ENCODE measurements at regions not wholly inside any gene's neighbourhood (a gene's known extent, or its start where the extent isn't known, plus 50 kb on each side); places are given as distances from the start of the nearest gene placed in this dataset.

DNA sequence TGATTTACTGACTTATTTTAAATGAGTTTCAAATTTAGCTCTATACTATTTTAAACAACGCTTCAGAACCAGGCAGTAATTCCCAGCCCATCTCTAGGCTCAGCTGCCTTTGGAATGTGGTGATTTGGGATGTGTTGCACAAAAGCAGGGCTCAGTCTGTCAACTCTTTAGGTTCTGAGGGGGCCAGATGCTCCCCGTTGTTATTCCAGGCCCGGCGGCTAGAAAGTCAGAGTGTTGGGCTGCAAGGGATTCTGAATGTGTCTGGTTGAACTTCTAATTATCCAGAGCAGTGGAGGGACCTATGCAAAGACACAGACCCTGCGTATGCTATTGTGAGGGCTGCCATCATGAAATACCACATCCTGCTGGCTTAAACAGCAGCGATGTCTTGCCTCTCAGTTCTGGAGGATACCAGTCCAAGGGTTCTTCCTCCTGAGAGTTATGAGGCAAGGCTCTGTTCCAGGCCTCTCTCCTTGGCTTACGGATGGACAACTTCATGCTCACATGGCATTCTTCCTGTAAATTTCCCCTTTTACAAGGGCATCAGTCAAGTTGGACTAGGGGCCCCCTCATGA lies 123.2 kb upstream of the TRIM2 start:
- H3K36me3 ChIP-seq (ENCODE audit: control insufficient read depth in 4 of 4, insufficient read depth in 4 of 4, low read length in 4 of 4), result no peaks in the 10 kb centered on the region
- peaks cover 0 to 13% (median 0%) of the 10 kb centered on the region in 5 donors for H3K4me1 ChIP-seq (ENCODE audit: control insufficient read depth in 5 of 5, insufficient read depth in 5 of 5, low read length in 5 of 5)
- H3K27me3 ChIP-seq (ENCODE audit: control insufficient read depth in 3 of 3, insufficient read depth in 3 of 3, low read length in 2 of 3), result no peaks in the 10 kb centered on the region
- WGBS, 2 donors, result 88 to 93% methylated on average over 7 of the region's 7 CpGs
- DNase-seq, result no peak
- no peak overlapping the region for H3K4me3 ChIP-seq
- TF ChIP-seq, protein P1, sequence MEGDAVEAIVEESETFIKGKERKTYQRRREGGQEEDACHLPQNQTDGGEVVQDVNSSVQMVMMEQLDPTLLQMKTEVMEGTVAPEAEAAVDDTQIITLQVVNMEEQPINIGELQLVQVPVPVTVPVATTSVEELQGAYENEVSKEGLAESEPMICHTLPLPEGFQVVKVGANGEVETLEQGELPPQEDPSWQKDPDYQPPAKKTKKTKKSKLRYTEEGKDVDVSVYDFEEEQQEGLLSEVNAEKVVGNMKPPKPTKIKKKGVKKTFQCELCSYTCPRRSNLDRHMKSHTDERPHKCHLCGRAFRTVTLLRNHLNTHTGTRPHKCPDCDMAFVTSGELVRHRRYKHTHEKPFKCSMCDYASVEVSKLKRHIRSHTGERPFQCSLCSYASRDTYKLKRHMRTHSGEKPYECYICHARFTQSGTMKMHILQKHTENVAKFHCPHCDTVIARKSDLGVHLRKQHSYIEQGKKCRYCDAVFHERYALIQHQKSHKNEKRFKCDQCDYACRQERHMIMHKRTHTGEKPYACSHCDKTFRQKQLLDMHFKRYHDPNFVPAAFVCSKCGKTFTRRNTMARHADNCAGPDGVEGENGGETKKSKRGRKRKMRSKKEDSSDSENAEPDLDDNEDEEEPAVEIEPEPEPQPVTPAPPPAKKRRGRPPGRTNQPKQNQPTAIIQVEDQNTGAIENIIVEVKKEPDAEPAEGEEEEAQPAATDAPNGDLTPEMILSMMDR (IDR thresholded peaks at IDR 0.05; ENCODE audit: control extremely low read depth, extremely low read depth), result no peak
- no peak overlapping the region for H3K9ac ChIP-seq (ENCODE audit: insufficient read depth in 1 of 2, low read length in 2 of 2)
- H3K9me3 ChIP-seq (ENCODE audit: control insufficient read depth in 4 of 4, insufficient read depth in 3 of 4, low read length in 3 of 4), result no peaks in the 10 kb centered on the region
- H3K27ac ChIP-seq (ENCODE audit: low read depth in 1 of 2, low read length in 1 of 2), result no peak overlapping the region
- ATAC-seq (ENCODE audit: insufficient read depth, low FRiP score), result no peak

DNA sequence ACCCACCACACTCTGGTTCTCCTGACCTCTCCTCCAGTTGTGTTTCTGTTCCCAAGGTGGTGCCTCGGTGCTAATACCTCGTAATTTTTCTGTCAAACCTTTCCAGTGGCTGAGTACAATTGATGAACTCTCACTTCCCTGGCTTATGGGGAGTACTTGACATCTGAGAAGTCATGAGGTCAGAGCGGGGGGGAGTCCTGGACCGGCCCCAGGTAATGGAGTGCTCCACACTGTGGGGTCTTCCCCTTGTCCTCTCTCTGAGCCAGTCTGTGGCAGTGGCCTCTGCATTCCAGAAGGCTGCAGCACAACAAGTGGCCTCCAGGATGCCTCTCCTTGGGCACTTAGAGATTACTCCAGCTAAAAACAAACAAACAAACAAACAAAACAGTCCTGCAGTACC lies 122.5 kb upstream of the TRIM2 start:
- DNase-seq (no peak), ATAC-seq (ENCODE audit: insufficient read depth, low FRiP score) (no peak)
- TF ChIP-seq, protein P1 (IDR thresholded peaks at IDR 0.05; ENCODE audit: control extremely low read depth, extremely low read depth), result no peak
- no peaks in the 10 kb centered on the region for H3K27me3 ChIP-seq (ENCODE audit: control insufficient read depth in 3 of 3, insufficient read depth in 3 of 3, low read length in 2 of 3)
- H3K4me3 ChIP-seq, result no peak overlapping the region
- H3K9ac ChIP-seq (ENCODE audit: insufficient read depth in 1 of 2, low read length in 2 of 2), result no peak overlapping the region
- H3K36me3 ChIP-seq (ENCODE audit: control insufficient read depth in 4 of 4, insufficient read depth in 4 of 4, low read length in 4 of 4), result no peaks in the 10 kb centered on the region
- H3K9me3 ChIP-seq (ENCODE audit: control insufficient read depth in 4 of 4, insufficient read depth in 3 of 4, low read length in 3 of 4), result no peaks in the 10 kb centered on the region
- H3K27ac ChIP-seq (ENCODE audit: low read depth in 1 of 2, low read length in 1 of 2), result no peak overlapping the region
- H3K4me1 ChIP-seq (ENCODE audit: control insufficient read depth in 5 of 5, insufficient read depth in 5 of 5, low read length in 5 of 5), result peaks cover 0 to 13% (median 0%) of the 10 kb centered on the region in 5 donors
- 92 to 93% methylated on average over 4 of the region's 4 CpGs for WGBS, 2 donors

DNA sequence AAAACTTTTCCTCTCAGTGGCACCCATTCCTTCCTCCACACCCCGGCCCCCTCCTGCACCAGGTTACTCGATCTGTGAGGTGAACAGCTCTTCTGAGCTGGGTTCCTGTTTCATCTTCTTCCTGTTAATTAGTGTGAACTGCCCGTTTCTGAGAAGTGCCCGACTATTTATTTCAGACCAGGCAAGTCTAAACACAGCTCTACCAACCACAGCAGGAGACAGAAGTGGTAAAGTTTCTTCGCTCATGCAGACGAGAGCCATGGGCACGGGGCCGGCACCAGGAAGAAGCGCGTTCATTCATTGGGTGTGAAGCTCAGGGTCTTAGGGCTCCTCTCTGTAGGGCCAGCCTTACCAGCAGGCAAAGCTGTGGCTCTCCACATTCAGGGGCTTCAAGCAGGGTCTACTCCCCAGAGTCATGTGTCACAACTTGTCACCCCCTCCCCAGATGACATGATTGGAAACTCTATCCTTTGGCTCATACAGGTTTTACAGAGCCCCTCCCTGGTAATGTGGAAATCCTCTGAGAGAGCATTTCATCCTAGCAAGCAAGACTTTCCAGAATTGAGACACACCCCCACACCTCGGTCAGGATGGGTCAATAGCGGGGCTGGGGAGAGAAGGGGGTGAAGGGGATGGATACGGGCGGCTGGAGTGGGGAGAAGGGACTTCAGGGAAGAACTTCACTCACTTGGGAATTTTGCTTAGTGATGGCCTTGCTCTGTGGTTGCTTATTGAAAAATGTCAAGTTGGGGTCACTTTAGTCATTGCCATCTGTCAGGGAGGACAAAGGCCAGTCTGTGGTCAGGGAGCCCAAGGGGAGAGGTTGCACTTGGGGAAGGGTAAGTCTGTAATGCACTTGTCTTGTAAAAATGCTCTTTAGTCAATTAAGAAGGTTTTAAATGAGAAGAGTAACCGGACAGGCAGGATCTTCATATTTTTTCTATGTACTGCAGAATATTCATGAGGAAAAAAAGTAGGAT lies 121.6 kb upstream of the TRIM2 start:
- H3K27me3 ChIP-seq (ENCODE audit: control insufficient read depth in 3 of 3, insufficient read depth in 3 of 3, low read length in 2 of 3), result no peaks in the 10 kb centered on the region
- no peak overlapping the region for H3K9ac ChIP-seq (ENCODE audit: insufficient read depth in 1 of 2, low read length in 2 of 2)
- WGBS, 2 donors, result 63 to 70% methylated on average over 15 of the region's 15 CpGs
- peaks cover 0 to 13% (median 0%) of the 10 kb centered on the region in 5 donors for H3K4me1 ChIP-seq (ENCODE audit: control insufficient read depth in 5 of 5, insufficient read depth in 5 of 5, low read length in 5 of 5)
- no peaks in the 10 kb centered on the region for H3K36me3 ChIP-seq (ENCODE audit: control insufficient read depth in 4 of 4, insufficient read depth in 4 of 4, low read length in 4 of 4)
- no peak overlapping the region for H3K27ac ChIP-seq (ENCODE audit: low read depth in 1 of 2, low read length in 1 of 2)
- no peaks in the 10 kb centered on the region for H3K9me3 ChIP-seq (ENCODE audit: control insufficient read depth in 4 of 4, insufficient read depth in 3 of 4, low read length in 3 of 4)
- no peak for ATAC-seq (ENCODE audit: insufficient read depth, low FRiP score)
- no peak for DNase-seq
- H3K4me3 ChIP-seq, result no peak overlapping the region
- TF ChIP-seq, protein P1 (IDR thresholded peaks at IDR 0.05; ENCODE audit: control extremely low read depth, extremely low read depth), result no peak
